Hematopoietic multipotent progenitor cell treated with erythropoietin and hydrocortisone succinate and interleukin-3 and kit ligand, for 17 days (in vitro differentiated cells): ENCODE measurements at regions not wholly inside any gene's neighbourhood (a gene's known extent, or its start where the extent isn't known, plus 50 kb on each side); places are given as distances from the start of the nearest gene placed in this dataset.
"Not testable (repeated sequence)": the region's sequence is repeated elsewhere in the genome, so short reads cannot be mapped to it uniquely, and the experiment has no call there.

Source experiments
- DNase-seq: peaks from one replicate; pipeline ENCODE4 v3.0.0-alpha.2; 2015; ENCODE audit warnings: low spot score

- DNase-seq = no peak
Measured at GRCh38 chr5:101364469-101364868, 461.4 kb upstream of the ST8SIA4 start.

GRCh38 chr5:101362067-101362466, 459.0 kb upstream of the ST8SIA4 start:
- DNase-seq = no peak

GRCh38 chr5:101346906-101347305, 443.8 kb upstream of the ST8SIA4 start:
- no peak for DNase-seq

- no peak for DNase-seq
Measured at GRCh38 chr5:101346447-101346846, 443.4 kb upstream of the ST8SIA4 start.

- DNase-seq = no peak
Measured at GRCh38 chr5:101338226-101338625, 435.1 kb upstream of the ST8SIA4 start.

- no peak for DNase-seq
Measured at GRCh38 chr5:101327816-101328215, 424.7 kb upstream of the ST8SIA4 start.

- no peak for DNase-seq
Measured at GRCh38 chr5:101326766-101327165, 423.7 kb upstream of the ST8SIA4 start.

- not testable (repeated sequence) for DNase-seq
Measured at GRCh38 chr5:101316401-101316800, 413.3 kb upstream of the ST8SIA4 start.

- DNase-seq = no peak
Measured at GRCh38 chr5:101306391-101307137, 403.5 kb upstream of the ST8SIA4 start.

GRCh38 chr5:101296477-101296876, 393.4 kb upstream of the ST8SIA4 start:
- no peak for DNase-seq

- no peak for DNase-seq
Measured at GRCh38 chr5:101292199-101292598, 389.1 kb upstream of the ST8SIA4 start.

- not testable (repeated sequence) for DNase-seq
Measured at GRCh38 chr5:101290761-101291160, 387.7 kb upstream of the ST8SIA4 start.

GRCh38 chr5:101288633-101289032, 385.6 kb upstream of the ST8SIA4 start:
- no peak for DNase-seq

- DNase-seq = no peak
Measured at GRCh38 chr5:101284736-101285375, 381.8 kb upstream of the ST8SIA4 start.

GRCh38 chr5:101283938-101284337, 380.9 kb upstream of the ST8SIA4 start:
- DNase-seq = not testable (repeated sequence)

- no peak for DNase-seq
Measured at GRCh38 chr5:101278917-101279316, 375.8 kb upstream of the ST8SIA4 start.

GRCh38 chr5:101278011-101278687, 375.1 kb upstream of the ST8SIA4 start:
- DNase-seq = no peak

- no peak for DNase-seq
Measured at GRCh38 chr5:101271945-101272344, 368.9 kb upstream of the ST8SIA4 start.

- DNase-seq = no peak
Measured at GRCh38 chr5:101271416-101271815, 368.3 kb upstream of the ST8SIA4 start.

GRCh38 chr5:101260857-101261256, 357.8 kb upstream of the ST8SIA4 start:
- no peak for DNase-seq

GRCh38 chr5:101253096-101253495, 350.0 kb upstream of the ST8SIA4 start:
- no peak for DNase-seq

GRCh38 chr5:101244621-101245020, 341.5 kb upstream of the ST8SIA4 start:
- DNase-seq = no peak

GRCh38 chr5:101212942-101213514, 309.9 kb upstream of the ST8SIA4 start:
- no peak for DNase-seq
